Neural progenitor cell (in vitro differentiated cells): ENCODE measurements at regions not wholly inside any gene's neighbourhood (a gene's known extent, or its start where the extent isn't known, plus 50 kb on each side); places are given as distances from the start of the nearest gene placed in this dataset.

Experiments used
- DNase-seq: peaks from one replicate; pipeline ENCODE4 v3.0.0-alpha.2; 2016; ENCODE audit warnings: low spot score
- H2AFZ ChIP-seq: fragments of 200-600 bp; sonication (generic); replicated peaks from 2 replicates; pipeline ENCODE4 v1.6.1; 2016; ENCODE audit warnings: antibody characterized with exemption
- H3F3A ChIP-seq: fragments of 200-600 bp; sonication (generic); 2 replicates; pipeline ENCODE4 v1.6.1; 2016; ENCODE audit warnings: antibody characterized with exemption, low read depth
- H3K27ac ChIP-seq: fragments of 200-600 bp; sonication (generic); 2 replicates; pipeline ENCODE4 v1.5.1; 2016; ENCODE audit warnings: mild to moderate bottlenecking
- H3K27me3 ChIP-seq: fragments of 200-600 bp; sonication (generic); 2 replicates; pipeline ENCODE4 v1.6.1; 2016; ENCODE audit warnings: mild to moderate bottlenecking, moderate library complexity
- H3K36me3 ChIP-seq: fragments of 200-600 bp; sonication (generic); 2 replicates; pipeline ENCODE4 v1.5.1; 2016
- H3K4me1 ChIP-seq: fragments of 200-600 bp; sonication (generic); 2 replicates; pipeline ENCODE4 v1.6.1; 2016; ENCODE audit warnings: mixed run types
- H3K4me2 ChIP-seq: fragments of 200-600 bp; sonication (generic); 2 replicates; pipeline ENCODE4 v1.6.1; 2016
- H3K4me3 ChIP-seq: fragments of 200-600 bp; sonication (generic); 2 replicates; pipeline ENCODE4 v1.5.1; 2016
- H3K79me2 ChIP-seq: fragments of 200-600 bp; sonication (generic); 2 replicates; pipeline ENCODE4 v1.6.1; 2016; ENCODE audit warnings: low read depth
- H3K9ac ChIP-seq: fragments of 200-600 bp; sonication (generic); 2 replicates; pipeline ENCODE4 v1.6.1; 2016
- H3K9me3 ChIP-seq: fragments of 200-600 bp; sonication (generic); 2 replicates; pipeline ENCODE4 v1.5.1; 2016; ENCODE audit warnings: low read depth
- H4K20me1 ChIP-seq: fragments of 200-600 bp; sonication (generic); 2 replicates; pipeline ENCODE4 v1.6.1; 2016; ENCODE audit warnings: low read depth
- H3K27ac Mint-ChIP-seq: 3 replicates; pipeline ENCODE4 v1.8.0; 2021; ENCODE audit warnings: mixed read lengths
- H3K27me3 Mint-ChIP-seq: 2 replicates; pipeline ENCODE4 v1.8.0; 2022; ENCODE audit warnings: low read depth, mild to moderate bottlenecking, inconsistent platforms, moderate library complexity, mixed read lengths; ENCODE audit not compliant: insufficient read depth
- H3K36me3 Mint-ChIP-seq: 3 replicates; pipeline ENCODE4 v1.8.0; 2021; ENCODE audit warnings: mixed read lengths
- H3K4me1 Mint-ChIP-seq: 3 replicates; pipeline ENCODE4 v1.8.0; 2021; ENCODE audit warnings: mixed read lengths
- H3K4me3 Mint-ChIP-seq: 3 replicates; pipeline ENCODE4 v1.8.0; 2021; ENCODE audit warnings: mild to moderate bottlenecking, moderate library complexity, mixed read lengths
- H3K9me3 Mint-ChIP-seq: 3 replicates; pipeline ENCODE4 v1.8.0; 2020; ENCODE audit warnings: mixed read lengths
- EZH2 ChIP-seq: fragments of 200-600 bp; sonication (generic); IDR thresholded peaks from 2 replicates; pipeline ENCODE4 v1.6.1; 2017; ENCODE audit warnings: antibody characterized with exemption, mild to moderate bottlenecking, moderate library complexity
- EZH2phosphoT487 ChIP-seq: fragments of 200-600 bp; sonication (generic); IDR thresholded peaks from 2 replicates; pipeline ENCODE4 v1.6.1; 2017; ENCODE audit warnings: antibody characterized with exemption
- TF ChIP-seq, protein P1 (sequence below): fragments of 200-600 bp; sonication (generic); IDR thresholded peaks from 2 replicates; pipeline ENCODE4 v1.5.1; 2017; ENCODE audit warnings: antibody characterized with exemption, mild to moderate bottlenecking

DNA sequence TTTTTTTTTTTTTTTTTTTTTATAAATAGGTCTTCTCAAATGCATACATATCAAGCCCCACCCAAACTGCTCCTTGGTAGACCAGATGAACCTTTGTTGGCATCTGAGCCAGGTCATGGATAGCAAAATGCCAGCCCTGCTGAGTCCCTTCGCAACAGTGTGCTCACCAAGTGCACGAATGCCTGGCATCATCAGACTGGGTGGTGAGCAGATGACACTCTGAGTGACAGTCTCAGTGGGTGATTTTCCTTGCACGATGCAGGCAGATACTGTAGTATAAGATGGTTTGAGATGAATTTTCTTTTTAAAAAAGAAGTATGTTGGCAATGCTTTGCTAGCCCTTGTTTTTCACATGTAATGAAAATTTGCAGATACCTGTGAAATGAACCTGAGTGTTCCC lies 74.0 kb downstream of the RCN1 start:
- no peaks in the 10 kb centered on the region for H3F3A ChIP-seq
- H3K4me1 ChIP-seq = no peaks in the 10 kb centered on the region
- H3K9ac ChIP-seq = no peak overlapping the region
- no peaks in the 10 kb centered on the region for H4K20me1 ChIP-seq
- no peaks in the 10 kb centered on the region for H3K27me3 ChIP-seq
- no peak overlapping the region for H3K4me2 ChIP-seq
- no peak overlapping the region for H3K4me3 ChIP-seq
- H3K36me3 ChIP-seq = no peaks in the 10 kb centered on the region
- H2AFZ ChIP-seq = no peak overlapping the region
- H3K36me3 Mint-ChIP-seq = no peaks in the 10 kb centered on the region
- no peaks in the 10 kb centered on the region for H3K4me1 Mint-ChIP-seq
- no peaks in the 10 kb centered on the region for H3K9me3 Mint-ChIP-seq
- TF ChIP-seq, protein P1, sequence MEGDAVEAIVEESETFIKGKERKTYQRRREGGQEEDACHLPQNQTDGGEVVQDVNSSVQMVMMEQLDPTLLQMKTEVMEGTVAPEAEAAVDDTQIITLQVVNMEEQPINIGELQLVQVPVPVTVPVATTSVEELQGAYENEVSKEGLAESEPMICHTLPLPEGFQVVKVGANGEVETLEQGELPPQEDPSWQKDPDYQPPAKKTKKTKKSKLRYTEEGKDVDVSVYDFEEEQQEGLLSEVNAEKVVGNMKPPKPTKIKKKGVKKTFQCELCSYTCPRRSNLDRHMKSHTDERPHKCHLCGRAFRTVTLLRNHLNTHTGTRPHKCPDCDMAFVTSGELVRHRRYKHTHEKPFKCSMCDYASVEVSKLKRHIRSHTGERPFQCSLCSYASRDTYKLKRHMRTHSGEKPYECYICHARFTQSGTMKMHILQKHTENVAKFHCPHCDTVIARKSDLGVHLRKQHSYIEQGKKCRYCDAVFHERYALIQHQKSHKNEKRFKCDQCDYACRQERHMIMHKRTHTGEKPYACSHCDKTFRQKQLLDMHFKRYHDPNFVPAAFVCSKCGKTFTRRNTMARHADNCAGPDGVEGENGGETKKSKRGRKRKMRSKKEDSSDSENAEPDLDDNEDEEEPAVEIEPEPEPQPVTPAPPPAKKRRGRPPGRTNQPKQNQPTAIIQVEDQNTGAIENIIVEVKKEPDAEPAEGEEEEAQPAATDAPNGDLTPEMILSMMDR = no peak
- TF ChIP-seq EZH2phosphoT487 (no peak), EZH2 (no peak)
- H3K27ac ChIP-seq = no peak overlapping the region
- H3K9me3 ChIP-seq = no peaks in the 10 kb centered on the region
- H3K4me3 Mint-ChIP-seq = no peak overlapping the region
- H3K27me3 Mint-ChIP-seq = peaks cover 7% of the 10 kb centered on the region
- no peaks in the 10 kb centered on the region for H3K79me2 ChIP-seq
- no peak overlapping the region for H3K27ac Mint-ChIP-seq
- DNase-seq = no peak

DNA sequence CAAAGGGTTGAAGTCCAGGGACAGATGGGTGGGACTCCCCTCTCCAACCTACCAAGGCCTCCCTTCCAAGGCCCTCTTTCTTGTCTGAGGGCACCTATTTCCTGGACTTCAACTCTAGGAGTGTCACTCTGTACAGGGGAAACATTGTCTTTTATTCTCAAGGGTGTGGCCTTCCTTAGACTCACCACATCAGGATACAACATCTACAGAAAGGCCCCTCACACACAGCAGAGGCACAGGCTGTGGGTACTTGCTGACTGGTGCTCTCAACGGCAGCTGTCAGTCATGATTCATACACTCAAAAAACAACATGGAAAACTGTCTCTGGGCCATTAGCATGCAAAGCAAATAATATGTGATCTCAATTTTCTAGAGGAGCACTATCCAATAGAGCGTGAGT lies 78.0 kb downstream of the RCN1 start:
- TF ChIP-seq EZH2phosphoT487 (no peak), EZH2 (no peak)
- TF ChIP-seq, protein P1 = no peak
- no peaks in the 10 kb centered on the region for H3K9me3 ChIP-seq
- H3K4me3 ChIP-seq = no peak overlapping the region
- no peak for DNase-seq
- peaks cover 13% of the 10 kb centered on the region for H3K4me1 ChIP-seq
- Mint-ChIP-seq H3K27ac (no peak overlapping the region), H3K27me3 (peaks cover 13% of the 10 kb centered on the region), H3K36me3 (no peaks in the 10 kb centered on the region), H3K9me3 (no peaks in the 10 kb centered on the region), H3K4me3 (no peak overlapping the region), H3K4me1 (peaks cover 13% of the 10 kb centered on the region)
- H3K79me2 ChIP-seq = no peaks in the 10 kb centered on the region
- no peak overlapping the region for H3K4me2 ChIP-seq
- no peak overlapping the region for H3K27ac ChIP-seq
- no peaks in the 10 kb centered on the region for H3K27me3 ChIP-seq
- H2AFZ ChIP-seq = no peak overlapping the region
- no peaks in the 10 kb centered on the region for H3K36me3 ChIP-seq
- no peaks in the 10 kb centered on the region for H3F3A ChIP-seq
- no peak overlapping the region for H3K9ac ChIP-seq
- H4K20me1 ChIP-seq = no peaks in the 10 kb centered on the region

DNA sequence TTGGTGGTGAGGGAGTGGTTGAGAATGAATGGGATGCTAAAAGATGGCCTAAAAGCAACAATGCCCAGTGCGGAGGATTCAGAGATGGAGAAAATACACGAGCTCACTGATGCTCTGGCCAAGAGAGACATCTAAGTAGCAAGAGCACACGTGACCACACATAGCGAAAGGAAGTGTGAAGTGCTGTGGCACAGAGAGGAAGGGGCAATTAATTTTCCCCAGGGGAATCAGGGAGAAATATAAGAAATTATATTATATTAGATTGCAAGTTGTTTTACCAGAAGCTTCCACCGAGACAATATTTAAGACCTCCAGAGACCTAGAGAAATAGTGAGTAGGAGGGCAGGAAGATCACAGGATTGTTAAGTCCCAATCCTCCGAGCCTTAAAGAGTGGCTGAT lies 80.6 kb downstream of the RCN1 start:
- TF ChIP-seq, protein P1 = no peak
- TF ChIP-seq EZH2phosphoT487 (no peak), EZH2 (no peak)
- Histone ChIP-seq H3K9ac (no peak overlapping the region), H4K20me1 (no peaks in the 10 kb centered on the region), H2AFZ (no peak overlapping the region), H3K4me3 (no peak overlapping the region), H3K36me3 (no peaks in the 10 kb centered on the region), H3F3A (no peaks in the 10 kb centered on the region), H3K9me3 (no peaks in the 10 kb centered on the region), H3K4me2 (no peak overlapping the region), H3K79me2 (no peaks in the 10 kb centered on the region), H3K27me3 (no peaks in the 10 kb centered on the region), H3K4me1 (peaks cover 20% of the 10 kb centered on the region), H3K27ac (no peak overlapping the region)
- Mint-ChIP-seq H3K27me3 (peaks cover 16% of the 10 kb centered on the region), H3K27ac (no peak overlapping the region), H3K36me3 (no peaks in the 10 kb centered on the region), H3K9me3 (no peaks in the 10 kb centered on the region), H3K4me1 (peaks cover 22% of the 10 kb centered on the region), H3K4me3 (no peak overlapping the region)
- DNase-seq = no peak
